Gastroesophageal sphincter (tissue), 3 donors: ENCODE measurements at regions not wholly inside any gene's neighbourhood (a gene's known extent, or its start where the extent isn't known, plus 50 kb on each side); places are given as distances from the start of the nearest gene placed in this dataset.
"Not testable (repeated sequence)": the region's sequence is repeated elsewhere in the genome, so short reads cannot be mapped to it uniquely, and the experiment has no call there.

Experiments
- POLR2AphosphoS5 ChIP-seq: sonication (generic); formaldehyde crosslinking; IDR thresholded peaks from one replicate; pipeline ENCODE4 v1.6.1; 2017; ENCODE audit warnings: antibody characterized with exemption
- TF ChIP-seq, protein P1 (sequence below), 4 experiments: fragments of 200-600 bp in 2 of 4; fragments of 450-650 bp in 2 of 4; sonication (generic) in 1 of 4; IDR thresholded peaks; one replicate each; pipeline ENCODE4 v1.5.1; 2017 to 2019; ENCODE audit warnings: antibody characterized with exemption in 4 of 4, mild to moderate bottlenecking in 2 of 4, moderate library complexity in 2 of 4

DNA sequence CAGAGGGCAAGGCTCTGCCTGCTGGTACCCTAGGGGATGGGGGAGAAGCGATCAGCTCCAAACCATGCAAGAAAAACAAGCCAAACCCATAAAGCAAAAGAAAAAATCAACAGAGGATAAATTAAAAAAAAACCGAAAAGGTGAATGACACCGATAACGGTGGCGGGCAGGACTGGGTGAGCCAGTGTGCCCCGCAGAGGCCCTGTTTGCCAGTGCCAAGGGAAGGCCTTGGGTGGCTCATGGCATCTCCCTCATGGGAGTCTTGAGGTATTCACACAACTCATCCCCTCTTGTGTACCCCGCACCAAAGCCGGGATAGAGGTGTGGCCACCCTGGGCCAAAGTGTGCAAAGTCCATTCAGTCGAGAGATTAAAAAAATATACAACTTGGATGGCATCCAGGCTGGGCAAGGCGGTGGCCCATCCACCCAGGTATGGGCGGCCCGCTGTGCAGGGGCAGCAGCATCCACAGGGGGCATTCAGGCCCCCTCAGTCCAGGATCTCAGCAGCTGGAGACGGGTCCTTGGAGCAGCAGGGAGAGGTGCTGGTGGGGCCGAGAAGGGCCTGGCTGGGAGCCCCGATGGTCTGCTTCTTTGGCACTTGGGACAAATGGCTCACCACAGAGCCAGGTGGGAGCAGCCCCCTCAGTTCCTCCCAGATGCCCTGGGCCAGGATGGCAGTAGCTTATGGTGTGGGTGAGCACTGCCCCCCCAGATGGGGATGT, 80.8 kb downstream of the KCNJ18 start:
- not testable (repeated sequence) for TF ChIP-seq POLR2AphosphoS5
- TF ChIP-seq, protein P1, sequence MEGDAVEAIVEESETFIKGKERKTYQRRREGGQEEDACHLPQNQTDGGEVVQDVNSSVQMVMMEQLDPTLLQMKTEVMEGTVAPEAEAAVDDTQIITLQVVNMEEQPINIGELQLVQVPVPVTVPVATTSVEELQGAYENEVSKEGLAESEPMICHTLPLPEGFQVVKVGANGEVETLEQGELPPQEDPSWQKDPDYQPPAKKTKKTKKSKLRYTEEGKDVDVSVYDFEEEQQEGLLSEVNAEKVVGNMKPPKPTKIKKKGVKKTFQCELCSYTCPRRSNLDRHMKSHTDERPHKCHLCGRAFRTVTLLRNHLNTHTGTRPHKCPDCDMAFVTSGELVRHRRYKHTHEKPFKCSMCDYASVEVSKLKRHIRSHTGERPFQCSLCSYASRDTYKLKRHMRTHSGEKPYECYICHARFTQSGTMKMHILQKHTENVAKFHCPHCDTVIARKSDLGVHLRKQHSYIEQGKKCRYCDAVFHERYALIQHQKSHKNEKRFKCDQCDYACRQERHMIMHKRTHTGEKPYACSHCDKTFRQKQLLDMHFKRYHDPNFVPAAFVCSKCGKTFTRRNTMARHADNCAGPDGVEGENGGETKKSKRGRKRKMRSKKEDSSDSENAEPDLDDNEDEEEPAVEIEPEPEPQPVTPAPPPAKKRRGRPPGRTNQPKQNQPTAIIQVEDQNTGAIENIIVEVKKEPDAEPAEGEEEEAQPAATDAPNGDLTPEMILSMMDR (IDR thresholded peaks at IDR 0.05), result not testable (repeated sequence)
